ENCODE measurements at regions not wholly inside any gene's neighbourhood (a gene's known extent, or its start where the extent isn't known, plus 50 kb on each side); places are given as distances from the start of the nearest gene placed in this dataset.

- DNase-seq: no peak
- Histone ChIP-seq H3K27ac (no peak overlapping the region), H3K4me3 (no peak overlapping the region), H3K36me3 (no peaks in the 10 kb centered on the region), H3K4me1 (no peaks in the 10 kb centered on the region), H3K9me3 (peaks cover 0 to 24% (median 4%) of the 10 kb centered on the region in 8 donors), H3K27me3 (replicated peaks in 1 of 7) (no peaks in the 10 kb centered on the region)
- WGBS, 5 donors: 38 to 63% (median 57%) methylated on average over 1 of the region's 1 CpG
- TF ChIP-seq POLR2AphosphoS5 (IDR thresholded peaks at IDR 0.05): no peak
- TF ChIP-seq POLR2A (IDR thresholded peaks at IDR 0.05): no peak
- no peak for TF ChIP-seq CTCF (IDR thresholded peaks at IDR 0.05 in 8 of 11, conservative IDR thresholded peaks at IDR 0.05 in 3 of 11)
- intact Hi-C loops (cut with DNase I; ENCODE audit: low total_unique reads): no loop called here
Measured at GRCh38 chr3:191549357-191549756, 88.4 kb downstream of the PYDC2 start.

GRCh38 chr3:191555037-191555436 lies 94.1 kb downstream of the PYDC2 start:
- Histone ChIP-seq H3K36me3 (no peaks in the 10 kb centered on the region), H3K4me1 (no peaks in the 10 kb centered on the region), H3K4me3 (no peak overlapping the region), H3K27ac (no peak overlapping the region), H3K27me3 (replicated peaks in 1 of 7) (no peaks in the 10 kb centered on the region), H3K9me3 (no peaks in the 10 kb centered on the region)
- DNase-seq: no peak
- intact Hi-C loops (cut with DNase I; ENCODE audit: low total_unique reads): no loop called here
- TF ChIP-seq POLR2AphosphoS5 (IDR thresholded peaks at IDR 0.05) (no peak), CTCF (IDR thresholded peaks at IDR 0.05 in 8 of 11, conservative IDR thresholded peaks at IDR 0.05 in 3 of 11) (no peak), POLR2A (IDR thresholded peaks at IDR 0.05) (no peak)

- no peaks in the 10 kb centered on the region for H3K4me1 ChIP-seq
- intact Hi-C loops (cut with DNase I; ENCODE audit: low total_unique reads): no loop called here
Measured at GRCh38 chr3:191557322-191557721, 96.4 kb downstream of the PYDC2 start.

GRCh38 chr3:191563722-191564121 lies 102.8 kb downstream of the PYDC2 start:
- no peak for DNase-seq
- WGBS, 5 donors: 63 to 86% (median 75%) methylated on average over 7 of the region's 7 CpGs
- H3K9me3 ChIP-seq: peaks cover 0 to 4% (median 0%) of the 10 kb centered on the region in 8 donors
- intact Hi-C loops (cut with DNase I; ENCODE audit: low total_unique reads): no loop called here
- no peaks in the 10 kb centered on the region for H3K36me3 ChIP-seq
- H3K27me3 ChIP-seq (replicated peaks in 1 of 7): no peaks in the 10 kb centered on the region
- H3K4me1 ChIP-seq: no peaks in the 10 kb centered on the region
- H3K27ac ChIP-seq: no peak overlapping the region
- no peak for TF ChIP-seq POLR2A (IDR thresholded peaks at IDR 0.05)
- TF ChIP-seq CTCF (IDR thresholded peaks at IDR 0.05 in 8 of 11, conservative IDR thresholded peaks at IDR 0.05 in 3 of 11): no peak
- no peak for TF ChIP-seq POLR2AphosphoS5 (IDR thresholded peaks at IDR 0.05)
- H3K4me3 ChIP-seq: no peak overlapping the region

More at GRCh38 chr3:191557322-191557721, 96.4 kb downstream of the PYDC2 start:
- no peak for DNase-seq
- Histone ChIP-seq H3K27me3 (replicated peaks in 1 of 7) (no peaks in the 10 kb centered on the region), H3K9me3 (peaks cover 0 to 4% (median 0%) of the 10 kb centered on the region in 8 donors), H3K4me3 (no peak overlapping the region), H3K36me3 (no peaks in the 10 kb centered on the region), H3K27ac (peak overlapping the region in 5 of 8 donors; percentile 27 to 51 (median 49))
- no peak for TF ChIP-seq CTCF (IDR thresholded peaks at IDR 0.05 in 8 of 11, conservative IDR thresholded peaks at IDR 0.05 in 3 of 11)
- TF ChIP-seq POLR2AphosphoS5 (IDR thresholded peaks at IDR 0.05): no peak
- TF ChIP-seq POLR2A (IDR thresholded peaks at IDR 0.05): no peak
- 71 to 83% (median 79%) methylated on average over 2 of the region's 2 CpGs for WGBS, 5 donors

Data from spleen (tissue), 11 donors.